IMR-90 (cell line): ENCODE measurements at regions not wholly inside any gene's neighbourhood (a gene's known extent, or its start where the extent isn't known, plus 50 kb on each side); places are given as distances from the start of the nearest gene placed in this dataset.

Source experiments
- ATAC-seq: fragments of 200-7000 bp; cut with Tn5 transposase; 2 replicates; pipeline ENCODE4 v1.9.1; 2020; ENCODE audit warnings: low read depth, mild to moderate bottlenecking, moderate library complexity
- BruUV-seq: library from RNA; stranded (reverse); fragments of 400-500 nt; replicated peaks from 2 replicates; lab custom pipeline; 2021; lab: Mats Ljungman, UMichigan
- CTCF ChIA-PET: fragments of 300-600 bp; formaldehyde crosslinking; extraction: SDS; loops from one replicate; lab custom pipeline; 2021; ENCODE audit warnings: antibody characterized with exemption; lab: Yijun Ruan, JAX
- POLR2A ChIA-PET: fragments of 300-600 bp; sonication (Branson Sonifier 250); formaldehyde crosslinking; loops from one replicate; lab custom pipeline; 2022; ENCODE audit warnings: antibody characterized with exemption; ENCODE audit not compliant: unreplicated experiment; lab: Charles Lee
- DNase-seq: peaks from one replicate; pipeline ENCODE4 v3.0.0; 2013
- H2AFZ ChIP-seq: replicated peaks from 2 replicates; pipeline ENCODE3; 2013; ENCODE audit warnings: low read length, mild to moderate bottlenecking; ENCODE audit not compliant: poor library complexity
- H2AK5ac ChIP-seq: 2 replicates; pipeline ENCODE4 v1.6.1; 2013; ENCODE audit warnings: low read depth, low read length, inconsistent platforms
- H2AK9ac ChIP-seq: replicated peaks from 2 replicates; pipeline ENCODE3; 2013; ENCODE audit warnings: mild to moderate bottlenecking, low read depth, low read length, moderate library complexity; ENCODE audit not compliant: poor library complexity
- H2BK120ac ChIP-seq: 2 replicates; pipeline ENCODE4 v1.6.1; 2013; ENCODE audit warnings: low read depth, low read length, inconsistent platforms
- H2BK15ac ChIP-seq: 3 replicates; pipeline ENCODE4 v1.6.1; 2013; ENCODE audit warnings: low read depth, low read length, inconsistent platforms
- H2BK20ac ChIP-seq: 2 replicates; pipeline ENCODE4 v1.6.1; 2013; ENCODE audit warnings: low read depth, mild to moderate bottlenecking, inconsistent platforms, low read length, moderate library complexity
- H2BK5ac ChIP-seq: 2 replicates; pipeline ENCODE4 v1.6.1; 2013; ENCODE audit warnings: mild to moderate bottlenecking, low read depth, low read length, inconsistent platforms; ENCODE audit not compliant: poor library complexity, severe bottlenecking
- H3K14ac ChIP-seq: replicated peaks from 2 replicates; pipeline ENCODE4 v1.6.1; 2013; ENCODE audit warnings: low read depth, low read length, inconsistent platforms
- H3K18ac ChIP-seq: 2 replicates; pipeline ENCODE4 v1.6.1; 2013; ENCODE audit warnings: low read depth, low read length, control low read depth
- H3K23ac ChIP-seq: 2 replicates; pipeline ENCODE4 v1.6.1; 2013; ENCODE audit warnings: low read depth, low read length, inconsistent platforms
- H3K27ac ChIP-seq: 2 replicates; pipeline ENCODE4 v1.5.1; 2013; ENCODE audit warnings: mild to moderate bottlenecking, control low read depth, low read length; ENCODE audit not compliant: insufficient read depth
- H3K27me3 ChIP-seq: 2 replicates; pipeline ENCODE4 v1.6.1; 2013; ENCODE audit warnings: low read length; ENCODE audit not compliant: control insufficient read depth, insufficient read depth
- H3K36me3 ChIP-seq: 2 replicates; pipeline ENCODE4 v1.6.1; 2013; ENCODE audit warnings: low read length, mixed read lengths; ENCODE audit not compliant: control insufficient read depth, insufficient read depth
- H3K4ac ChIP-seq: 2 replicates; pipeline ENCODE4 v1.6.1; 2013; ENCODE audit warnings: low read depth, low read length, inconsistent platforms
- H3K4me1 ChIP-seq: 2 replicates; pipeline ENCODE4 v1.6.1; 2013; ENCODE audit warnings: low read length, mixed read lengths; ENCODE audit not compliant: control insufficient read depth, insufficient read depth
- H3K4me2 ChIP-seq: 2 replicates; pipeline ENCODE4 v1.6.1; 2013; ENCODE audit warnings: low read depth, mild to moderate bottlenecking, control low read depth, low read length, moderate library complexity
- H3K4me3 ChIP-seq: 2 replicates; pipeline ENCODE4 v1.5.1; 2013; ENCODE audit warnings: low read depth, mild to moderate bottlenecking, control low read depth, low read length, moderate library complexity; ENCODE audit not compliant: insufficient read depth
- H3K56ac ChIP-seq: 2 replicates; pipeline ENCODE4 v1.6.1; 2013; ENCODE audit warnings: low read length, inconsistent platforms; ENCODE audit not compliant: insufficient read depth; ENCODE audit errors: extremely low read depth
- H3K79me1 ChIP-seq, 2 experiments: 2 replicates each; pipeline ENCODE4 v1.6.1; 2013; ENCODE audit warnings: low read length in 2 of 2, inconsistent platforms in 1 of 2, low read depth in 1 of 2
- H3K9ac ChIP-seq: 2 replicates; pipeline ENCODE4 v1.6.1; 2013; ENCODE audit warnings: low read depth, low read length, control low read depth
- H3K9me1 ChIP-seq: 2 replicates; pipeline ENCODE4 v1.6.1; 2013; ENCODE audit warnings: low read length, inconsistent platforms; ENCODE audit not compliant: insufficient read depth
- H3K9me3 ChIP-seq: 2 replicates; pipeline ENCODE4 v1.6.1; 2013; ENCODE audit warnings: low read length; ENCODE audit not compliant: control insufficient read depth, insufficient read depth
- H4K20me1 ChIP-seq: 2 replicates; pipeline ENCODE4 v1.6.1; 2013; ENCODE audit warnings: low read length, inconsistent platforms; ENCODE audit not compliant: insufficient read depth
- H4K5ac ChIP-seq: 2 replicates; pipeline ENCODE4 v1.6.1; 2013; ENCODE audit warnings: mild to moderate bottlenecking, low read depth, low read length, control low read depth
- H4K8ac ChIP-seq, 2 experiments: 2 replicates each; pipeline ENCODE4 v1.6.1; 2013; ENCODE audit warnings: low read depth in 2 of 2, low read length in 2 of 2, control low read depth in 1 of 2, inconsistent platforms in 1 of 2
- H4K91ac ChIP-seq: 2 replicates; pipeline ENCODE4 v1.6.1; 2013; ENCODE audit warnings: low read depth, low read length, inconsistent platforms; ENCODE audit not compliant: insufficient read depth
- BHLHE40 ChIP-seq: fragments of 150-350 bp; IDR thresholded peaks from 2 replicates; pipeline ENCODE4 v1.6.1; 2016; ENCODE audit warnings: mild to moderate bottlenecking, low read depth, low read length
- CEBPB ChIP-seq: IDR thresholded peaks from 2 replicates; pipeline ENCODE4 v1.6.1; 2012; ENCODE audit warnings: low read depth, low read length, improper control_type of control experiment
- CHD1 ChIP-seq: IDR thresholded peaks from 2 replicates; pipeline ENCODE4 v1.6.1; 2012; ENCODE audit warnings: low read depth, low read length, improper control_type of control experiment
- CTCF ChIP-seq: conservative IDR thresholded peaks from 2 replicates; pipeline ENCODE4 v1.5.1; 2012; ENCODE audit warnings: mild to moderate bottlenecking, low read depth, low read length, improper control_type of control experiment
- FOS ChIP-seq: fragments of 150-350 bp; IDR thresholded peaks from 2 replicates; pipeline ENCODE4 v1.6.1; 2016; ENCODE audit warnings: low read depth, low read length
- MAFK ChIP-seq: IDR thresholded peaks from 2 replicates; pipeline ENCODE4 v1.6.1; 2012; ENCODE audit warnings: low read depth, low read length, improper control_type of control experiment
- MAZ ChIP-seq: IDR thresholded peaks from 2 replicates; pipeline ENCODE4 v1.6.1; 2012; ENCODE audit warnings: low read depth, mild to moderate bottlenecking, low read length, improper control_type of control experiment, moderate library complexity, borderline replicate concordance
- MXI1 ChIP-seq: IDR thresholded peaks from 2 replicates; pipeline ENCODE4 v1.6.1; 2012; ENCODE audit warnings: low read depth, mild to moderate bottlenecking, low read length, moderate library complexity, borderline replicate concordance
- NFE2L2 ChIP-seq: fragments of 150-350 bp; IDR thresholded peaks from 2 replicates; pipeline ENCODE4 v1.6.1; 2016; ENCODE audit warnings: low read depth, mild to moderate bottlenecking, low read length
- RFX5 ChIP-seq: IDR thresholded peaks from 2 replicates; pipeline ENCODE4 v1.8.0; 2012; ENCODE audit warnings: low read depth, mild to moderate bottlenecking, low read length, moderate library complexity
- WGBS, 2 experiments: methylation state at CpG; one replicate each; pipeline versions ENCODE4 v1.1.5 to v1.1.7; 2013; ENCODE audit warnings: missing lambda C conversion rate in 2 of 2; ENCODE audit not compliant: insufficient read length in 1 of 2; ENCODE audit errors: extremely low coverage in 2 of 2; 5-methylcytosine and 5-hydroxymethylcytosine counted together
- dilution Hi-C: fragments of 300-500 bp; cut with HindIII; formaldehyde crosslinking; loops from one replicate; pipeline ENCODE4 v1.14.3; 2018; ENCODE audit warnings: low sequenced_read_pairs; ENCODE audit not compliant: unreplicated experiment
- in situ Hi-C: fragments of 300-500 bp; cut with MboI; formaldehyde crosslinking; loops from 3 replicates; pipeline ENCODE4 v1.14.3; 2019; ENCODE audit warnings: low sequenced_read_pairs, inconsistent platforms, mixed read lengths
- intact Hi-C: fragments of 100-400 bp; cut with micrococcal nuclease; formaldehyde crosslinking; loops from 2 replicates; pipeline ENCODE4 v1.10.0; 2022

GRCh38 chr9:88302579-88303324 lies 85.5 kb upstream of the SPIN1 start:
- no TSS peak for BruUV-seq
- no peak overlapping the region for H4K91ac ChIP-seq
- H4K8ac ChIP-seq, result no peak overlapping the region
- H2BK15ac ChIP-seq, result no peak overlapping the region
- H2AK5ac ChIP-seq, result no peak overlapping the region
- H3K4me2 ChIP-seq, result no peak overlapping the region
- ChIA-PET POLR2A (no interaction called here), CTCF (no interaction called here)
- no peak overlapping the region for H4K5ac ChIP-seq
- no peak overlapping the region for H2AK9ac ChIP-seq
- DNase-seq (no peak), ATAC-seq (no peak)
- H3K18ac ChIP-seq, result no peak overlapping the region
- no peak overlapping the region for H3K27ac ChIP-seq
- no peak overlapping the region for H3K4ac ChIP-seq
- H3K4me1 ChIP-seq, result peaks cover 3% of the 10 kb centered on the region; the same call in 1 of the 2 replicates
- H3K4me3 ChIP-seq, result no peak overlapping the region
- H3K36me3 ChIP-seq, result no peaks in the 10 kb centered on the region
- H2BK5ac ChIP-seq, result no peak overlapping the region
- H2BK20ac ChIP-seq, result no peak overlapping the region
- no peaks in the 10 kb centered on the region for H3K9me1 ChIP-seq
- in situ Hi-C loops (no loop called here), dilution Hi-C loops (no loop called here), intact Hi-C loops (no loop called here)
- TF ChIP-seq NFE2L2 (no peak), MAZ (no peak), MXI1 (no peak), MAFK (no peak), FOS (no peak), BHLHE40 (no peak), CTCF (no peak), RFX5 (no peak), CHD1 (no peak), CEBPB (no peak)
- no peak overlapping the region for H3K23ac ChIP-seq
- no peak overlapping the region for H3K14ac ChIP-seq
- H3K79me1 ChIP-seq, result no peaks in the 10 kb centered on the region
- WGBS, 2 experiments, result 88% methylated on average over 1 of the region's 7 CpGs; no CpG with 5 or more reads in 1 of the 2 experiments
- no peak overlapping the region for H2BK120ac ChIP-seq
- H3K9me3 ChIP-seq, result no peaks in the 10 kb centered on the region
- H2AFZ ChIP-seq, result no peak overlapping the region
- no peak overlapping the region for H3K9ac ChIP-seq
- H4K20me1 ChIP-seq, result no peaks in the 10 kb centered on the region
- peaks cover 4% of the 10 kb centered on the region; the same call in 1 of the 2 replicates for H3K27me3 ChIP-seq
- H3K56ac ChIP-seq, result no peak overlapping the region
